Uterus (tissue), 2 donors: ENCODE measurements at regions not wholly inside any gene's neighbourhood (a gene's known extent, or its start where the extent isn't known, plus 50 kb on each side); places are given as distances from the start of the nearest gene placed in this dataset.

Experiments used
- CTCF ChIP-seq, 4 experiments: fragments of 200-600 bp in 2 of 4; fragments of 450-650 bp in 2 of 4; sonication (generic) in 2 of 4; IDR thresholded peaks; one replicate each; pipeline ENCODE4 v1.5.1; 2016 to 2019; ENCODE audit warnings: antibody characterized with exemption in 4 of 4, mild to moderate bottlenecking in 2 of 4, moderate library complexity in 1 of 4
- POLR2A ChIP-seq, 2 donors: fragments of 450-650 bp; IDR thresholded peaks; one replicate each; pipeline ENCODE4 v1.6.1; 2016; ENCODE audit warnings: antibody characterized with exemption in 2 of 2, mild to moderate bottlenecking in 1 of 2, moderate library complexity in 1 of 2

- TF ChIP-seq CTCF (IDR thresholded peaks at IDR 0.05) (no peak), POLR2A (IDR thresholded peaks at IDR 0.05) (no peak)
Observed at GRCh38 chr4:85381968-85382367, 93.0 kb upstream of the ARHGAP24 start.
